HepG2 (cell line): ENCODE measurements at regions not wholly inside any gene's neighbourhood (a gene's known extent, or its start where the extent isn't known, plus 50 kb on each side); places are given as distances from the start of the nearest gene placed in this dataset.

Source experiments
- ATAC-seq: fragments of 200-7000 bp; cut with Tn5 transposase; 3 replicates; pipeline ENCODE4 v1.9.1; 2020; ENCODE audit warnings: mild to moderate bottlenecking, moderate library complexity
- BruUV-seq: library from RNA; stranded (reverse); fragments of 400-500 nt; replicated peaks from 2 replicates; lab custom pipeline; 2021; lab: Mats Ljungman, UMichigan
- CTCF ChIA-PET: fragments of 300-600 bp; formaldehyde crosslinking; extraction: SDS; loops from one replicate; lab custom pipeline; 2021; ENCODE audit warnings: low total read pairs, inconsistent platforms, low intra/inter-chr PET ratio; lab: Yijun Ruan, JAX
- POLR2A ChIA-PET: fragments of 350-600 bp; sonication (Branson Sonifier 250); formaldehyde crosslinking; loops from one replicate; lab custom pipeline; 2020; ENCODE audit warnings: antibody characterized with exemption, inconsistent platforms; lab: Yijun Ruan, JAX
- DNase-seq: peaks from one replicate; pipeline ENCODE4 v3.0.0-alpha.2; 2015; ENCODE audit warnings: low spot score
- FAIRE-seq: peaks from 3 replicates; lab custom pipeline; 2011; peaks lifted over from hg19 to GRCh38; lab: Jason Lieb, UNC
- H2AFZ ChIP-seq: one replicate; pipeline ENCODE4 v1.6.1; 2011; ENCODE audit warnings: low read length, inconsistent platforms
- H3K27ac ChIP-seq: fragments of 300-600 bp; 3 replicates; pipeline ENCODE4 v1.8.0; 2011; ENCODE audit warnings: mixed run types, mild to moderate bottlenecking, mixed read lengths, low read length, inconsistent platforms; ENCODE audit not compliant: insufficient read depth; ENCODE audit errors: extremely low read length
- H3K27me3 ChIP-seq, 2 experiments: fragments of 200-600 bp in 1 of 2; 2 replicates in 1 of 2; 3 replicates in 1 of 2; pipeline versions ENCODE4 v1.6.0 to v1.8.0; 2011; ENCODE audit warnings: low read length in 2 of 2, mild to moderate bottlenecking in 2 of 2, moderate library complexity in 2 of 2, inconsistent platforms in 1 of 2; ENCODE audit not compliant: insufficient read depth in 2 of 2, control insufficient read depth in 1 of 2
- H3K36me3 ChIP-seq, 2 experiments: fragments of 200-600 bp in 1 of 2; replicated peaks in 1 of 2; 2 replicates in 1 of 2; 3 replicates in 1 of 2; pipeline versions ENCODE4 v1.5.1 to v1.8.0; 2011; ENCODE audit warnings: low read length in 2 of 2, inconsistent platforms in 1 of 2; ENCODE audit not compliant: insufficient read depth in 2 of 2, control insufficient read depth in 1 of 2
- H3K4me1 ChIP-seq: 2 replicates; pipeline ENCODE4 v1.5.1; 2012; ENCODE audit warnings: low read length, inconsistent platforms; ENCODE audit not compliant: insufficient read depth
- H3K4me2 ChIP-seq: 2 replicates; pipeline ENCODE4 v1.6.0; 2011; ENCODE audit warnings: low read depth, low read length, inconsistent platforms
- H3K4me3 ChIP-seq, 3 experiments: fragments of 200-600 bp in 1 of 3; sonication (generic), shearing (Covaris generic) in 1 of 3; replicated peaks in 1 of 3; 2 replicates each; pipeline ENCODE4 v1.5.1; 2011 to 2016; ENCODE audit warnings: low read length in 3 of 3, inconsistent platforms in 2 of 3, low read depth in 2 of 3, mild to moderate bottlenecking in 2 of 3, control low read depth in 1 of 3, mixed read lengths in 1 of 3; ENCODE audit not compliant: insufficient read depth in 1 of 3
- H3K79me2 ChIP-seq: one replicate; pipeline ENCODE4 v1.6.1; 2011; ENCODE audit warnings: low read length, inconsistent platforms; ENCODE audit not compliant: insufficient read depth
- H3K9ac ChIP-seq: 2 replicates; pipeline ENCODE4 v1.6.0; 2011; ENCODE audit warnings: mild to moderate bottlenecking, low read depth, low read length, inconsistent platforms; ENCODE audit not compliant: insufficient read depth
- H3K9me3 ChIP-seq: 2 replicates; pipeline ENCODE4 v1.5.1; 2012; ENCODE audit warnings: mild to moderate bottlenecking, low read length
- H4K20me1 ChIP-seq: 2 replicates; pipeline ENCODE4 v1.6.0; 2011; ENCODE audit warnings: inconsistent platforms, mild to moderate bottlenecking, low read length, moderate library complexity; ENCODE audit not compliant: insufficient read depth
- ZNF251 ChIP-seq: sonication (generic); formaldehyde crosslinking; IDR thresholded peaks from 2 replicates; pipeline ENCODE4 v1.9.0; 2021; ENCODE audit warnings: mild to moderate bottlenecking, missing genetic modification reagents
- ZNF337 ChIP-seq: sonication (generic); formaldehyde crosslinking; IDR thresholded peaks from 2 replicates; pipeline ENCODE4 v1.5.1; 2020; ENCODE audit warnings: missing genetic modification reagents, low read depth, mild to moderate bottlenecking, borderline replicate concordance
- ZNF414 ChIP-seq: sonication (generic); formaldehyde crosslinking; IDR thresholded peaks from 2 replicates; pipeline ENCODE4 v1.5.0; 2020; ENCODE audit warnings: missing genetic modification reagents
- ZNF577 ChIP-seq: sonication (generic); formaldehyde crosslinking; IDR thresholded peaks from 2 replicates; pipeline ENCODE4 v1.4.0; 2020; ENCODE audit warnings: mild to moderate bottlenecking, low read depth, missing genetic modification reagents, borderline replicate concordance
- ZNF607 ChIP-seq: sonication (generic); formaldehyde crosslinking; IDR thresholded peaks from 2 replicates; pipeline ENCODE4 v1.5.1; 2020; ENCODE audit warnings: missing genetic modification reagents, mild to moderate bottlenecking, borderline replicate concordance
- ZNF639 ChIP-seq: conservative IDR thresholded peaks from 2 replicates; pipeline ENCODE4 v1.6.1; 2018; ENCODE audit warnings: missing genetic modification reagents
- WGBS: methylation state at CpG from one replicate; pipeline ENCODE4 v1.1.6; 2017; ENCODE audit warnings: low lambda C conversion rate; 5-methylcytosine and 5-hydroxymethylcytosine counted together
- in situ Hi-C: cut with HindIII; loops from 2 replicates; pipeline ENCODE4 v1.10.0; 2017; ENCODE audit warnings: low pct_unique_long_range_greater_than_20kb; ENCODE audit not compliant: extremely low pct_ligation_motif_present
- intact Hi-C: fragments of 100-400 bp; cut with micrococcal nuclease; formaldehyde crosslinking; loops from one replicate; pipeline ENCODE4 v1.10.0; 2022; ENCODE audit not compliant: unreplicated experiment
- TF ChIP-seq, protein P1 (sequence below): IDR thresholded peaks from 2 replicates; pipeline ENCODE4 v1.6.1; 2016; ENCODE audit warnings: missing compliant biosample characterization, missing genetic modification reagents, borderline replicate concordance

DNA sequence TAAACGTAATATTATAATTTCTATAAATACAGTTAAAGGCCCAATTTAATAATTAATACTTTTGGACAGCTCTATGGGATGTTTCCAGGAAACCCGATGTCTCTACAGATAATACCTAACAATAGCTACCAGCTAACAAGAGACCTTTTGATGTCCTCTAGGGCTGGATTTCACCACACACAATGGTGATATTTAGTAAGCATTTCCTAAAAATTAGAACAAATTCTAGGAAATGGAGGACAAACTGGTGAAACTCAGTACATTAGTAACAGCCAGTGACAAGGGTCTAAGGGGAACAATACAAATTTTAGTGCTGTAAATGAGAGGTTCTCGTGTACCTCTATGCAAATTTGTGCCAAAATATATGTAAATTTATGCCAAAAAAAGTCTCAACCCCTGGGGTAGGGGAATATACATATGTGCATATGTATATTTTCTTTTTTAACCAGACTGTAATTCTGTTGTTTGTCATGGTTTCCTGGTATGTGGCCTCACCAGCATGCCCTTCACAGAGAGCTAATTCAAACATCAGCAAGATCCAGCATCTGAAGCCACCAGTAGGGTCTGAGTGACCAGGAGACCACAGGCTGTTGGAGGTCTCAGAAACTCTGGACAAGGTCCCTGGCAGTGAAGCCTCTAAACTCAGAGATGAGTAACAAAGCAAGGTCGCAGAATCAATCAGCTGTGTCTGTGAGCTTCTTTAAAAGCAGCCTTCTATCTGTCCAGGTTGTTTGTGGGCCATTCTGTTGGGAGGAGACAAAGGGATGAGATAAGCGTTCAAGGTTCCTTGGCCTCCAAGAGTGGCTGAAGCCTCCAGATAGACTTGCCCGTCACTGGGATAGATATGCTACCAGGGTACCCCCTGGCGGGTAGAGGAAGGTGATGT, 235.1 kb upstream of the RREB1 start:
- no peaks in the 10 kb centered on the region for H3K4me1 ChIP-seq
- FAIRE-seq (no peak), ATAC-seq (no peak)
- no peaks in the 10 kb centered on the region for H3K9me3 ChIP-seq
- no peaks in the 10 kb centered on the region for H3K79me2 ChIP-seq
- H3K36me3 ChIP-seq: no peaks in the 10 kb centered on the region
- BruUV-seq: no TSS peak
- in situ Hi-C loops: no loop called here
- 35% methylated on average over 7 of the region's 7 CpGs for WGBS
- H2AFZ ChIP-seq: no peak overlapping the region
- H3K4me3 ChIP-seq: no peak overlapping the region
- TF ChIP-seq ZNF337 (CRISPR knock-in tag) (no peak), ZNF607 (CRISPR knock-in tag) (no peak), ZNF251 (CRISPR knock-in tag) (no peak), ZNF414 (CRISPR knock-in tag) (no peak), ZNF639 (CRISPR knock-in tag) (no peak), ZNF577 (CRISPR knock-in tag) (no peak)
- TF ChIP-seq, protein P1, sequence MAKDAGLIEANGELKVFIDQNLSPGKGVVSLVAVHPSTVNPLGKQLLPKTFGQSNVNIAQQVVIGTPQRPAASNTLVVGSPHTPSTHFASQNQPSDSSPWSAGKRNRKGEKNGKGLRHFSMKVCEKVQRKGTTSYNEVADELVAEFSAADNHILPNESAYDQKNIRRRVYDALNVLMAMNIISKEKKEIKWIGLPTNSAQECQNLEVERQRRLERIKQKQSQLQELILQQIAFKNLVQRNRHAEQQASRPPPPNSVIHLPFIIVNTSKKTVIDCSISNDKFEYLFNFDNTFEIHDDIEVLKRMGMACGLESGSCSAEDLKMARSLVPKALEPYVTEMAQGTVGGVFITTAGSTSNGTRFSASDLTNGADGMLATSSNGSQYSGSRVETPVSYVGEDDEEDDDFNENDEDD (CRISPR knock-in tag): no peak
- TF ChIP-seq, all 625 proteins: peak for 0
- intact Hi-C loops: no loop called here
- CTCF ChIA-PET: no interaction called here
- no peak for DNase-seq
- no peaks in the 10 kb centered on the region for H4K20me1 ChIP-seq
- POLR2A ChIA-PET: interaction anchor here (0.6 kb wide), 1 partner anchor 537 kb away, joined by 3 read pairs; no protein-coding TSS in a partner anchor
- no peak overlapping the region for H3K27ac ChIP-seq
- H3K9ac ChIP-seq: no peak overlapping the region
- peaks cover 0 to 7% of the 10 kb centered on the region in 2 experiments; a peak in 1 of 5 replicates for H3K27me3 ChIP-seq
- no peak overlapping the region for H3K4me2 ChIP-seq
